ENCODE measurements at regions not wholly inside any gene's neighbourhood (a gene's known extent, or its start where the extent isn't known, plus 50 kb on each side); places are given as distances from the start of the nearest gene placed in this dataset.

- Histone ChIP-seq H3K79me2 (no peaks in the 10 kb centered on the region), H3K9me3 (ENCODE audit: low read depth) (peaks cover 5% of the 10 kb centered on the region), H2AFZ (no peak overlapping the region), H3K36me3 (replicated peaks; ENCODE audit: insufficient read depth, low read depth) (no peaks in the 10 kb centered on the region), H3K4me3 (no peak overlapping the region), H3K27me3 (no peaks in the 10 kb centered on the region), H4K20me1 (ENCODE audit: insufficient read depth, poor library complexity, severe bottlenecking) (no peaks in the 10 kb centered on the region), H3K9me2 (replicated peaks; ENCODE audit: insufficient read depth) (no peaks in the 10 kb centered on the region), H3K27ac (no peak overlapping the region), H3K4me1 (ENCODE audit: insufficient read depth) (no peaks in the 10 kb centered on the region), H3K4me2 (no peak overlapping the region)
- TF ChIP-seq EZH2phosphoT487 (IDR thresholded peaks at IDR 0.05; ENCODE audit: low read depth, severe bottlenecking, unreplicated experiment) (no peak), CTCF (IDR thresholded peaks at IDR 0.05; ENCODE audit: poor library complexity) (no peak)
- no peak for DNase-seq (ENCODE audit: low spot score)
- WGBS (ENCODE audit: low lambda C conversion rate, missing lambda C conversion rate): 70% methylated on average over 1 of the region's 1 CpG
These were observed 60.3 kb upstream of the TSPAN11 start for GRCh38 chr12:30866256-30866655.

- Histone ChIP-seq H3K4me2 (no peak overlapping the region), H3K9me2 (replicated peaks; ENCODE audit: insufficient read depth) (no peaks in the 10 kb centered on the region), H3K79me2 (no peaks in the 10 kb centered on the region), H3K27ac (no peak overlapping the region), H3K36me3 (replicated peaks; ENCODE audit: insufficient read depth, low read depth) (no peaks in the 10 kb centered on the region), H4K20me1 (ENCODE audit: insufficient read depth, poor library complexity, severe bottlenecking) (no peaks in the 10 kb centered on the region), H3K4me1 (ENCODE audit: insufficient read depth) (no peaks in the 10 kb centered on the region), H3K4me3 (no peak overlapping the region), H2AFZ (no peak overlapping the region), H3K27me3 (no peaks in the 10 kb centered on the region), H3K9me3 (ENCODE audit: low read depth) (peaks cover 5% of the 10 kb centered on the region)
- TF ChIP-seq EZH2 (IDR thresholded peaks at IDR 0.05; ENCODE audit: borderline replicate concordance) (no peak), EZH2phosphoT487 (IDR thresholded peaks at IDR 0.05; ENCODE audit: low read depth, severe bottlenecking, unreplicated experiment) (no peak), CTCF (IDR thresholded peaks at IDR 0.05; ENCODE audit: poor library complexity) (no peak)
- WGBS (ENCODE audit: low lambda C conversion rate, missing lambda C conversion rate): 93% methylated on average over 2 of the region's 2 CpGs
- DNase-seq (ENCODE audit: low spot score): no peak
These were observed 62.7 kb upstream of the TSPAN11 start for GRCh38 chr12:30863839-30864238.

- no peak overlapping the region for H2AFZ ChIP-seq
- TF ChIP-seq EZH2phosphoT487 (IDR thresholded peaks at IDR 0.05; ENCODE audit: low read depth, severe bottlenecking, unreplicated experiment) (no peak), CTCF (IDR thresholded peaks at IDR 0.05; ENCODE audit: poor library complexity) (no peak), EZH2 (IDR thresholded peaks at IDR 0.05; ENCODE audit: borderline replicate concordance) (no peak)
- no peaks in the 10 kb centered on the region for H3K36me3 ChIP-seq (replicated peaks; ENCODE audit: insufficient read depth, low read depth)
- H3K4me2 ChIP-seq: no peak overlapping the region
- H3K4me3 ChIP-seq: no peak overlapping the region
- H3K27me3 ChIP-seq: no peaks in the 10 kb centered on the region
- H3K27ac ChIP-seq: no peak overlapping the region
- H3K4me1 ChIP-seq (ENCODE audit: insufficient read depth): no peaks in the 10 kb centered on the region
- no peaks in the 10 kb centered on the region for H3K9me2 ChIP-seq (replicated peaks; ENCODE audit: insufficient read depth)
- peaks cover 2% of the 10 kb centered on the region for H3K9me3 ChIP-seq (ENCODE audit: low read depth)
- WGBS (ENCODE audit: low lambda C conversion rate, missing lambda C conversion rate): 65% methylated on average over 5 of the region's 5 CpGs
- DNase-seq (ENCODE audit: low spot score): peak; percentile 19
- no peaks in the 10 kb centered on the region for H3K79me2 ChIP-seq
- H4K20me1 ChIP-seq (ENCODE audit: insufficient read depth, poor library complexity, severe bottlenecking): no peaks in the 10 kb centered on the region
These were observed 64.1 kb upstream of the TSPAN11 start for GRCh38 chr12:30862486-30862885.

GRCh38 chr12:30859226-30859625 is 67.3 kb upstream of the TSPAN11 start:
- no peaks in the 10 kb centered on the region for H3K79me2 ChIP-seq
- no peak for DNase-seq (ENCODE audit: low spot score)
- H3K9me3 ChIP-seq (ENCODE audit: low read depth): no peaks in the 10 kb centered on the region
- H3K4me3 ChIP-seq: no peak overlapping the region
- no peaks in the 10 kb centered on the region for H3K27me3 ChIP-seq
- H3K27ac ChIP-seq: no peak overlapping the region
- H4K20me1 ChIP-seq (ENCODE audit: insufficient read depth, poor library complexity, severe bottlenecking): no peaks in the 10 kb centered on the region
- no peaks in the 10 kb centered on the region for H3K36me3 ChIP-seq (replicated peaks; ENCODE audit: insufficient read depth, low read depth)
- H3K9me2 ChIP-seq (replicated peaks; ENCODE audit: insufficient read depth): no peaks in the 10 kb centered on the region
- H2AFZ ChIP-seq: no peak overlapping the region
- TF ChIP-seq EZH2 (IDR thresholded peaks at IDR 0.05; ENCODE audit: borderline replicate concordance) (no peak), EZH2phosphoT487 (IDR thresholded peaks at IDR 0.05; ENCODE audit: low read depth, severe bottlenecking, unreplicated experiment) (no peak), CTCF (IDR thresholded peaks at IDR 0.05; ENCODE audit: poor library complexity) (no peak)
- WGBS (ENCODE audit: low lambda C conversion rate, missing lambda C conversion rate): 97% methylated on average over 2 of the region's 2 CpGs
- H3K4me2 ChIP-seq: no peak overlapping the region
- no peaks in the 10 kb centered on the region for H3K4me1 ChIP-seq (ENCODE audit: insufficient read depth)

Data from hepatocyte (in vitro differentiated cells).